Activated naive CD8-positive, alpha-beta T cell (primary cell): ENCODE measurements at regions not wholly inside any gene's neighbourhood (a gene's known extent, or its start where the extent isn't known, plus 50 kb on each side); places are given as distances from the start of the nearest gene placed in this dataset.

ENCODE experiments used
- H3K27ac Mint-ChIP-seq: one replicate; pipeline ENCODE4 v1.8.0; 2021; ENCODE audit warnings: mixed read lengths
- H3K27me3 Mint-ChIP-seq: one replicate; pipeline ENCODE4 v1.8.0; 2021; ENCODE audit warnings: mixed read lengths
- H3K36me3 Mint-ChIP-seq: one replicate; pipeline ENCODE4 v1.8.0; 2021; ENCODE audit warnings: mixed read lengths
- H3K4me1 Mint-ChIP-seq: one replicate; pipeline ENCODE4 v1.8.0; 2021; ENCODE audit warnings: low read depth, mixed read lengths
- H3K4me3 Mint-ChIP-seq: one replicate; pipeline ENCODE4 v1.8.0; 2021; ENCODE audit warnings: mild to moderate bottlenecking, mixed read lengths
- H3K9me3 Mint-ChIP-seq: one replicate; pipeline ENCODE4 v1.8.0; 2021; ENCODE audit warnings: low read depth, mixed read lengths

- Mint-ChIP-seq H3K9me3 (peaks cover 8% of the 10 kb centered on the region), H3K4me1 (no peaks in the 10 kb centered on the region), H3K4me3 (no peak overlapping the region), H3K27me3 (peaks cover 2% of the 10 kb centered on the region), H3K36me3 (no peaks in the 10 kb centered on the region), H3K27ac (no peak overlapping the region)
Observed at GRCh38 chr10:124301736-124302135, 117.0 kb downstream of the OAT start.

- Mint-ChIP-seq H3K4me1 (no peaks in the 10 kb centered on the region), H3K4me3 (no peak overlapping the region), H3K27me3 (peaks cover 2% of the 10 kb centered on the region), H3K9me3 (peaks cover 8% of the 10 kb centered on the region), H3K36me3 (no peaks in the 10 kb centered on the region), H3K27ac (no peak overlapping the region)
Observed at GRCh38 chr10:124300735-124301134, 118.0 kb downstream of the OAT start.

DNA sequence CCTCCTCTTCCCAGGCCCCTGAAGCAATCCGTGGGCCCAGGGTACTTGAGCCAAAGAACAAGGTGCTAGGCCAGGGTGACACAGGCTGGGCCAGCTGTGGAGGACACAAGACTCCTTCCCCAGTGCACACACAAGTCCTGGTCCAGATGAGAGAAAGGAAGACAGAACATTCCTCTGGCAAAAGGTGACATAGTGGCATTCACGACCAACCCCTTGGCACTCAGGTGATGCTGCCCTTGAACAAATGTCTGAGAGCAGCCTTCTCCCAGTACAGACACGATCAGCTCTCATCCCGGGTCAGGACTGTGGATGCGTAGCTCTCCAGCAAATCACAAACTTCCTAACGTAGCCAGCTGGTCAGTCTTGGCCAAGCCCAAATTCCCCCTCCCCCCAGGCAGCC is 118.5 kb downstream of the OAT start:
- Mint-ChIP-seq H3K27ac (no peak overlapping the region), H3K27me3 (peaks cover 2% of the 10 kb centered on the region), H3K4me1 (no peaks in the 10 kb centered on the region), H3K4me3 (no peak overlapping the region), H3K9me3 (peaks cover 8% of the 10 kb centered on the region), H3K36me3 (no peaks in the 10 kb centered on the region)

GRCh38 chr10:124299696-124300095 is 119.0 kb downstream of the OAT start:
- no peaks in the 10 kb centered on the region for H3K36me3 Mint-ChIP-seq
- H3K4me3 Mint-ChIP-seq = no peak overlapping the region
- H3K9me3 Mint-ChIP-seq = peaks cover 8% of the 10 kb centered on the region
- H3K27me3 Mint-ChIP-seq = peaks cover 2% of the 10 kb centered on the region
- H3K27ac Mint-ChIP-seq = no peak overlapping the region
- H3K4me1 Mint-ChIP-seq = no peaks in the 10 kb centered on the region

GRCh38 chr10:124298891-124299290 is 119.8 kb downstream of the OAT start:
- Mint-ChIP-seq H3K36me3 (no peaks in the 10 kb centered on the region), H3K27me3 (peaks cover 2% of the 10 kb centered on the region), H3K9me3 (peaks cover 8% of the 10 kb centered on the region), H3K27ac (no peak overlapping the region), H3K4me3 (no peak overlapping the region), H3K4me1 (no peaks in the 10 kb centered on the region)

DNA sequence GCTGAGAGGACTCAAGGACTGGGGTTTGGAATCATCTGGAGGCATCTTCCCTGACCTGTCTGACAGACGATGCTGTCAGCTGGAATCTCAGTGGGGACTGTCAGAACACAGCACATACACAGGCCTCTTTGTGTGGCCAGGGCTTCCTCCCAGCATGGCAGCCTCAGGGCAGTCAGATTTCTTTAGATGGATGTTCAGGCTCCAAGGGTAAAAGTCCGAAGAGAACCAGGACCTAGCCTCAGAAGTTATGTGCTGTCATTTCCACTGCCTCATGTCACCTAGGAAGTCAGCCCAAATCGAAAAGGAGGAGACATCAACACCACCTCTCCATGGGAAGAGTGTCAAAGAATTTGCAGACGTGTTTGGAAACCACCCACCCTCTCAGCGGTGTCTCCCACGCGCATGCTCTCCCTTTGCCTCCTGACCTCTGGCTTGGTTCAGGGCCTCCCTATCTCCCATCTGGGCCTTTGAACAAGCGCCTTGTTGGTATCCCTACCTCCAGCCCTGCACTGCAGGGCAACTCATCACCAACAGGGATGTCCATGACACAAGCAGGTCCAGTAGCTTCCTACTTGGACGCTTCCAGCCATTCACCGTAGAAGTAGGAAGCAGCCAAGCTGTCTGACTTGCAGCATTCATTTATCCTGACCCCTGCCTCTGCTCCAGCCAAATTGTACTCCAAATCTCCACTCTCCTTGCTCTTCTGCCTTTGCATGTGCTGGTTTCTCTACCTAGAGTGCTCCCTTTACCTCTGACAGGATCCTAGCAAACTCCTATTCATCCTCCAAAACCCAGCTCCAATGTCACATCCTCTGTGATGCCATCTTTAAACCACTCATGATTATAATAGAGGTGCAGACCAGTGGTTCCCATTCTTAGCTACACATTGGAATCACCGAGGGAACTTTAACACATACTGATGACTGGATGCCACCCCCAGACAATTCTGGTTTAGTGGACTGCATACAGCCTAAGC is 121.6 kb downstream of the OAT start:
- H3K27me3 Mint-ChIP-seq = peaks cover 2% of the 10 kb centered on the region
- H3K4me3 Mint-ChIP-seq = no peak overlapping the region
- no peaks in the 10 kb centered on the region for H3K4me1 Mint-ChIP-seq
- no peaks in the 10 kb centered on the region for H3K36me3 Mint-ChIP-seq
- no peak overlapping the region for H3K27ac Mint-ChIP-seq
- peaks cover 8% of the 10 kb centered on the region for H3K9me3 Mint-ChIP-seq

DNA sequence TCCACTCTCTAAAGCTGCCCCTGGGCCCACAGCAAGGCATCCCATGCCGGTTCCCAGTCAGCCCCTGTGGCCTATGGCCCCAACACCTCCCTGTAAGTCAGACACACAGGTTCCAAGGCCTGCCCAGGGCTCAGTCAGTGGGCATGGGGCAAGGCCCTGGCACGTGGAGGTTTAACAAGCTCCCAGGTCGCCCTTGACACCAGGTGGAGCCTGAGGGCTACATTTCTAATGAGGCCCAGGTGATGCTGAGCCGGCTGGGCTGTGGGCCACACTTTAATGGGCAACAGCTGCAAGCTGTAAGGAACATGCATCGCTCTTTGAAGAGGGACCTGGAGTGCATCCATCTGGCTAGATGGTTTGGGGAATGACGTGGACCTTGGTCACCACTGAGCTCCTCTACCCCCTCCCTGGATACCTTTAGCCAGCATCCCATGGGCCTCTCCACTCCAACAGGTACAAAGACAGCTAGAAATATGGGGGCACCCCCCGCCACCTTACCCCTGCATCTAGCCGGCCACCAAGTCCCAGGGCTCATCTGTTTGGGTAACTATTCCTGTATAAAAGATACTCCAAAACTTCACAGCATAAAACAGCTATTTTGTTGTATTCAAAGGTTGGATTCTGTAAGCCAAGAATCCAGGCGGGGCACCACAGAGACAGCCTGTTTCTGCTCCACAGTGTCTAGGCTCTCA is 122.5 kb downstream of the OAT start:
- Mint-ChIP-seq H3K4me1 (no peaks in the 10 kb centered on the region), H3K27me3 (peaks cover 2% of the 10 kb centered on the region), H3K4me3 (no peak overlapping the region), H3K9me3 (peaks cover 8% of the 10 kb centered on the region), H3K36me3 (no peaks in the 10 kb centered on the region), H3K27ac (no peak overlapping the region)

GRCh38 chr10:124294811-124295770 is 123.6 kb downstream of the OAT start:
- H3K4me3 Mint-ChIP-seq = no peak overlapping the region

GRCh38 chr10:124293616-124294449 is 124.9 kb downstream of the OAT start:
- Mint-ChIP-seq H3K27me3 (no peaks in the 10 kb centered on the region), H3K36me3 (no peaks in the 10 kb centered on the region), H3K9me3 (no peaks in the 10 kb centered on the region), H3K4me1 (no peaks in the 10 kb centered on the region), H3K4me3 (no peak overlapping the region), H3K27ac (no peak overlapping the region)

More at GRCh38 chr10:124294811-124295770, 123.6 kb downstream of the OAT start:
- Mint-ChIP-seq H3K27me3 (no peaks in the 10 kb centered on the region), H3K36me3 (no peaks in the 10 kb centered on the region), H3K4me1 (no peaks in the 10 kb centered on the region), H3K9me3 (peaks cover under 1% of the 10 kb centered on the region), H3K27ac (no peak overlapping the region)

DNA sequence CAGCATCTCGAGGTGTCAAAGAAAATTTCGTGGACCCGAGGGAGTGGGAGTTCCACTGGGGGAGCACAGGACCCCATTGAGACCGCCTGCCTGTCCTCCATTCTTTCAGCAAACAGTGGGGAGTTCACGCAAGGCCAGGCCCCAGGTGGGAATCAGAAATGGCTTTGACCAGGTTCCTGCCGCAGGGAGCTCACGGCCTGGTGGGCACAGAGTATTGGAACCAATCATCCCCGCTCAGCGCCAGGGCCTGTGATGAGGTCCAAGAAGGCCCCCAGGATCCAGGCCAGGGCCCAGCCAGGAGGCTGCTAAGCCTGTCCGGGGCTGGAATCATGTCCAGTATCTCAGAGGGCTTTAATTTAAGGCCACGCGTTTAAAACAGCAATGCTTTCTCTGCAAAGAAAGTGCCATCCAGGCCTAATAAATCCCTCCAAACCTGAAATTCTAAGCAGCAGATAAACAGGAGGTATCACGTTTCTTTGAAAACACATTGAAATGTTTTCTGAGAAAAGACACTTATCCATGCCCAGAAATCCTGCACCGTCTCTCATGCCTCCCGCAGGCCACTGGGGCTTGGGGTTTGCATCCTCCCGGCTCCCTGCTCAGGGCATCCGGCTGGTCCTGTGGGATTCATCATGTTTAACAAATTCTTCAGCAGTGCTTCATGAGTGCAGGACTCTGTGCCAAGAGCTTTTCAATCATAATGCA is 125.7 kb downstream of the OAT start:
- Mint-ChIP-seq H3K27ac (no peak overlapping the region), H3K4me3 (no peak overlapping the region), H3K36me3 (no peaks in the 10 kb centered on the region), H3K4me1 (no peaks in the 10 kb centered on the region), H3K9me3 (no peaks in the 10 kb centered on the region), H3K27me3 (no peaks in the 10 kb centered on the region)

DNA sequence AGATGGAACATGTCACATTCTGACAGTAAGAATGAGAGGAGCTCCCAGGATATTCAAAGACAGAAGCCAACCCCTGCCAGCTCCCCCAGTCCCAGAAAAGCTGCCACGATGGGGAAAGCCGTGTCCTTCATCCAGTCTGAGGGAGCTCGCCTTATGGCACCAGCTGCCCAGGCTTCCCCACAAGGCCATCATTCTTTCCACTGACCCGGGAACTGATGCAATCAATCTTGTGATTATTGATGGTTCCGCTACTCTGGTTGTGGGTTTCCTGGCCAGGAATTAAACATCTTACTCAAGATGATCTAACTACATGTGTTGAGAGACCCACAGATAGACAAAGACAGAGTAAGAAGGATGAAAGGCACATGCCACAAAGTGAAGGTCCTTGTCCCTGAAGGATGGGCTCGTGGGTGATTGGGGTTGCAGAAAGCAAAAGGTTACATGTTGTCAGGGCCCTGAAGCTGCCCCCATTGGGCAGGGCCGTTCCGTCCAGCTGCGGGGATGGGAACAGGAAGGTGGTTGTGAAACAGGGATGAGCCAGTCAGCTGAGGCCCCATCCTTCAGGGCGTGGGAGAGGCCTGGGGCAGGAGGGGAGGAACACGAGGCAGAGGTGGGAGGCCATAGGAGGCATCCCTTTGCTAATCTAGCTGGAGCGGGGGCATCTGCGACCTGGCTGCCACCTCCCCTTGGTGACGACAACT is 127.6 kb downstream of the OAT start:
- Mint-ChIP-seq H3K27ac (no peak overlapping the region), H3K4me1 (no peaks in the 10 kb centered on the region), H3K36me3 (no peaks in the 10 kb centered on the region), H3K9me3 (no peaks in the 10 kb centered on the region), H3K27me3 (no peaks in the 10 kb centered on the region), H3K4me3 (no peak overlapping the region)

GRCh38 chr10:124289851-124290795 is 128.6 kb downstream of the OAT start:
- Mint-ChIP-seq H3K9me3 (no peaks in the 10 kb centered on the region), H3K4me3 (no peak overlapping the region), H3K27me3 (no peaks in the 10 kb centered on the region), H3K27ac (no peak overlapping the region), H3K36me3 (no peaks in the 10 kb centered on the region), H3K4me1 (no peaks in the 10 kb centered on the region)
